HCT116 (cell line): ENCODE measurements at regions not wholly inside any gene's neighbourhood (a gene's known extent, or its start where the extent isn't known, plus 50 kb on each side); places are given as distances from the start of the nearest gene placed in this dataset.

Experiments
- EZH2 ChIP-seq: fragments of 200-600 bp; sonication (generic); IDR thresholded peaks from 2 replicates; pipeline ENCODE4 v1.6.1; 2017; ENCODE audit warnings: antibody characterized with exemption, mixed run types
- POLR2A ChIP-seq: IDR thresholded peaks from 2 replicates; pipeline ENCODE4 v1.7.0; 2011; ENCODE audit warnings: borderline replicate concordance; ENCODE audit not compliant: insufficient read depth, insufficient read length; ENCODE audit errors: extremely low read depth
- POLR2AphosphoS5 ChIP-seq: IDR thresholded peaks from 2 replicates; pipeline ENCODE4 v1.6.1; 2011; ENCODE audit warnings: mild to moderate bottlenecking, low read depth, low read length, moderate library complexity
- RAD21 ChIP-seq: IDR thresholded peaks from 2 replicates; pipeline ENCODE4 v1.6.1; 2012; ENCODE audit warnings: low read depth, mild to moderate bottlenecking
- SRF ChIP-seq: IDR thresholded peaks from 2 replicates; pipeline ENCODE4 v1.6.1; 2012; ENCODE audit warnings: low read depth
- YY1 ChIP-seq: IDR thresholded peaks from 2 replicates; pipeline ENCODE4 v1.6.1; 2011; ENCODE audit warnings: low read length, low read depth, moderate library complexity, mild to moderate bottlenecking; ENCODE audit not compliant: insufficient replicate concordance; ENCODE audit errors: extremely low read depth
- ZBTB33 ChIP-seq: IDR thresholded peaks from 2 replicates; pipeline ENCODE4 v1.6.1; 2011; ENCODE audit warnings: mild to moderate bottlenecking, low read length, moderate library complexity; ENCODE audit not compliant: insufficient replicate concordance; ENCODE audit errors: extremely low read depth
- ZFX ChIP-seq: fragments of 450-650 bp; IDR thresholded peaks from 2 replicates; pipeline ENCODE4 v1.6.1; 2017
- TF ChIP-seq, protein P1 (sequence below), 3 experiments: fragments of 200-600 bp in 1 of 3; sonication (generic) in 1 of 3; IDR thresholded peaks in 2 of 3; conservative IDR thresholded peaks in 1 of 3; 2 replicates each; pipeline ENCODE4 v1.5.1; 2012 to 2017; ENCODE audit warnings: low read depth in 2 of 3, low read length in 2 of 3, antibody characterized with exemption in 1 of 3, borderline replicate concordance in 1 of 3, control low read depth in 1 of 3, mild to moderate bottlenecking in 1 of 3, mixed read lengths in 1 of 3, mixed run types in 1 of 3, moderate library complexity in 1 of 3; ENCODE audit not compliant: insufficient read depth in 1 of 3

DNA sequence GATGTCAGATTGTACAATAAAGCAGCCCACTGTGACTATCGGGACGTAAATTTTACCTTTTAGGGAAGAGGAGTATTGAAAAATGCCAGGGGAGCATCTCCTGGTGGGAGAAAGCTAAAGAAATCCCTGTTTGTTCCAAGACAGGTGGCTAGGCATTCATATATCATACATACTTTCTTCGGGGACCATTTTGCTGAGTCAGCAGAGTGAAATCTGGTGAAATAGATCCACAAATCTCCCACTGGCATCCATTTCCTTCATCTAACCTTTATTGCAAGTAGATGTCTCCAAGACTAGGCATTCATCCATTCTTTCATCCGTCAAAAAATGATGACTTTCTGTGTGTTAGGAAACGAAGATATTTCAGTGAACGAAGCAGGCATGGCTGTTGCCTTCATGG is 107.1 kb downstream of the BMP4 start:
- TF ChIP-seq, protein P1, sequence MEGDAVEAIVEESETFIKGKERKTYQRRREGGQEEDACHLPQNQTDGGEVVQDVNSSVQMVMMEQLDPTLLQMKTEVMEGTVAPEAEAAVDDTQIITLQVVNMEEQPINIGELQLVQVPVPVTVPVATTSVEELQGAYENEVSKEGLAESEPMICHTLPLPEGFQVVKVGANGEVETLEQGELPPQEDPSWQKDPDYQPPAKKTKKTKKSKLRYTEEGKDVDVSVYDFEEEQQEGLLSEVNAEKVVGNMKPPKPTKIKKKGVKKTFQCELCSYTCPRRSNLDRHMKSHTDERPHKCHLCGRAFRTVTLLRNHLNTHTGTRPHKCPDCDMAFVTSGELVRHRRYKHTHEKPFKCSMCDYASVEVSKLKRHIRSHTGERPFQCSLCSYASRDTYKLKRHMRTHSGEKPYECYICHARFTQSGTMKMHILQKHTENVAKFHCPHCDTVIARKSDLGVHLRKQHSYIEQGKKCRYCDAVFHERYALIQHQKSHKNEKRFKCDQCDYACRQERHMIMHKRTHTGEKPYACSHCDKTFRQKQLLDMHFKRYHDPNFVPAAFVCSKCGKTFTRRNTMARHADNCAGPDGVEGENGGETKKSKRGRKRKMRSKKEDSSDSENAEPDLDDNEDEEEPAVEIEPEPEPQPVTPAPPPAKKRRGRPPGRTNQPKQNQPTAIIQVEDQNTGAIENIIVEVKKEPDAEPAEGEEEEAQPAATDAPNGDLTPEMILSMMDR (IDR thresholded peaks at IDR 0.05 in 2 of 3, conservative IDR thresholded peaks at IDR 0.05 in 1 of 3; ENCODE audit: borderline replicate concordance in 1 of 3, insufficient read depth in 1 of 3, low read depth in 2 of 3, low read length in 2 of 3): no peak
- no peak for TF ChIP-seq POLR2A
- TF ChIP-seq RAD21: no peak
- no peak for TF ChIP-seq ZFX
- no peak for TF ChIP-seq EZH2
- no peak for TF ChIP-seq YY1
- no peak for TF ChIP-seq SRF
- no peak for TF ChIP-seq POLR2AphosphoS5
- TF ChIP-seq ZBTB33: no peak
